ENCODE measurements at regions not wholly inside any gene's neighbourhood (a gene's known extent, or its start where the extent isn't known, plus 50 kb on each side); places are given as distances from the start of the nearest gene placed in this dataset.
A peak's percentile ranks its signal among the peaks of the same experiment; 100 is the strongest.

GRCh38 chr12:22396735-22397134 is 62.2 kb upstream of the ST8SIA1 start:
- no peaks in the 10 kb centered on the region for H3K27me3 Mint-ChIP-seq
- H3K36me3 Mint-ChIP-seq (ENCODE audit: insufficient read depth), result peaks cover 4% of the 10 kb centered on the region
- H3K27ac Mint-ChIP-seq, result peak overlapping the region; percentile 74 to 90
- peak overlapping the region; percentile 59 to 76 for H3K4me3 Mint-ChIP-seq
- H3K4me1 Mint-ChIP-seq (ENCODE audit: low read depth in 2 of 2), result peaks cover 22 to 44% of the 10 kb centered on the region in 2 donors
- ATAC-seq (replicated peaks), result no peak
- H3K9me3 Mint-ChIP-seq, result no peaks in the 10 kb centered on the region
- DNase-seq, result no peak

GRCh38 chr12:22396253-22396652 is 61.7 kb upstream of the ST8SIA1 start:
- DNase-seq (peak in 1 of 3 experiments; percentile 24), ATAC-seq (replicated peaks) (peak; percentile 91)
- H3K4me3 Mint-ChIP-seq, result peak overlapping the region; percentile 59 to 76
- H3K9me3 Mint-ChIP-seq, result no peaks in the 10 kb centered on the region
- H3K27ac Mint-ChIP-seq, result peak overlapping the region; percentile 74 to 90
- peaks cover 4% of the 10 kb centered on the region for H3K36me3 Mint-ChIP-seq (ENCODE audit: insufficient read depth)
- H3K4me1 Mint-ChIP-seq (ENCODE audit: low read depth in 2 of 2), result peaks cover 22 to 41% of the 10 kb centered on the region in 2 donors
- H3K27me3 Mint-ChIP-seq, result no peaks in the 10 kb centered on the region

- no peak overlapping the region for H3K4me3 Mint-ChIP-seq
- ATAC-seq (replicated peaks), result no peak
Observed at GRCh38 chr12:22395666-22396065, 61.2 kb upstream of the ST8SIA1 start.

More at GRCh38 chr12:22395666-22396065, 61.2 kb upstream of the ST8SIA1 start:
- H3K9me3 Mint-ChIP-seq, result no peaks in the 10 kb centered on the region
- DNase-seq, result no peak
- H3K36me3 Mint-ChIP-seq (ENCODE audit: insufficient read depth), result peaks cover 4% of the 10 kb centered on the region
- H3K27ac Mint-ChIP-seq, result peak overlapping the region; percentile 74 to 90
- peaks cover 22 to 39% of the 10 kb centered on the region in 2 donors for H3K4me1 Mint-ChIP-seq (ENCODE audit: low read depth in 2 of 2)
- no peaks in the 10 kb centered on the region for H3K27me3 Mint-ChIP-seq
